Stimulated activated naive B cell treated with anti-CD40 and anti-IgM and Interleukin-4, amounts not matched to agents 10 μg/mL and 1 μg/mL and 100 μg/mL, for 72 hours (primary cell): ENCODE measurements at regions not wholly inside any gene's neighbourhood (a gene's known extent, or its start where the extent isn't known, plus 50 kb on each side); places are given as distances from the start of the nearest gene placed in this dataset.
"Not testable (repeated sequence)": the region's sequence is repeated elsewhere in the genome, so short reads cannot be mapped to it uniquely, and the experiment has no call there.

Experiments used
- ATAC-seq, 2 donors: fragments of 150-1000 bp; cut with Tn5 transposase; replicated peaks; 2 replicates each; pipeline ENCODE4 v1.10.0; 2021; ENCODE audit warnings: moderate library complexity in 1 of 2
- DNase-seq: peaks from one replicate; pipeline ENCODE4 v3.0.0; 2021
- H3K27ac Mint-ChIP-seq: one replicate; pipeline ENCODE4 v1.8.0; 2022; ENCODE audit warnings: mild to moderate bottlenecking, mixed read lengths
- H3K27me3 Mint-ChIP-seq, 2 donors: one replicate each; pipeline ENCODE4 v1.8.0; 2022; ENCODE audit warnings: mixed read lengths in 2 of 2
- H3K36me3 Mint-ChIP-seq, 2 donors: one replicate each; pipeline ENCODE4 v1.8.0; 2022; ENCODE audit warnings: mixed read lengths in 2 of 2, mild to moderate bottlenecking in 1 of 2
- H3K4me1 Mint-ChIP-seq, 2 donors: one replicate each; pipeline ENCODE4 v1.8.0; 2022; ENCODE audit warnings: mixed read lengths in 2 of 2, mild to moderate bottlenecking in 1 of 2
- H3K4me3 Mint-ChIP-seq, 2 donors: one replicate each; pipeline ENCODE4 v1.8.0; 2022; ENCODE audit warnings: mild to moderate bottlenecking in 2 of 2, mixed read lengths in 2 of 2, moderate library complexity in 1 of 2
- H3K9me3 Mint-ChIP-seq, 2 donors: one replicate each; pipeline ENCODE4 v1.8.0; 2022; ENCODE audit warnings: mixed read lengths in 2 of 2, mild to moderate bottlenecking in 1 of 2

- H3K9me3 Mint-ChIP-seq, result no peaks in the 10 kb centered on the region
- H3K27me3 Mint-ChIP-seq, result no peaks in the 10 kb centered on the region
- peak overlapping the region; percentile 65 for H3K27ac Mint-ChIP-seq
- peak; percentile 71 to 78 for ATAC-seq
- peaks cover 7 to 15% of the 10 kb centered on the region in 2 donors for H3K36me3 Mint-ChIP-seq
- H3K4me1 Mint-ChIP-seq, result peaks cover 23 to 31% of the 10 kb centered on the region in 2 donors
- peak overlapping the region; percentile 47 to 62 for H3K4me3 Mint-ChIP-seq
- no peak for DNase-seq
Observed at GRCh38 chr10:30542001-30542894, 87.3 kb downstream of the LYZL2 start.

GRCh38 chr10:30540276-30540675 is 89.3 kb downstream of the LYZL2 start:
- Mint-ChIP-seq H3K27me3 (no peaks in the 10 kb centered on the region), H3K36me3 (peaks cover 7 to 15% of the 10 kb centered on the region in 2 donors), H3K4me3 (peak overlapping the region in 1 of 2 donors; percentile 17), H3K9me3 (no peaks in the 10 kb centered on the region), H3K4me1 (peaks cover 22 to 33% of the 10 kb centered on the region in 2 donors), H3K27ac (no peak overlapping the region)
- no peak for DNase-seq
- ATAC-seq, result no peak

GRCh38 chr10:30538086-30538485 is 91.5 kb downstream of the LYZL2 start:
- H3K36me3 Mint-ChIP-seq, result peaks cover 12 to 21% of the 10 kb centered on the region in 2 donors
- H3K9me3 Mint-ChIP-seq, result no peaks in the 10 kb centered on the region
- H3K4me3 Mint-ChIP-seq, result no peak overlapping the region
- no peaks in the 10 kb centered on the region for H3K27me3 Mint-ChIP-seq
- no peak overlapping the region for H3K27ac Mint-ChIP-seq
- DNase-seq, result no peak
- H3K4me1 Mint-ChIP-seq, result peaks cover 20 to 32% of the 10 kb centered on the region in 2 donors
- no peak for ATAC-seq

- peaks cover 16 to 32% of the 10 kb centered on the region in 2 donors for H3K4me1 Mint-ChIP-seq
- H3K4me3 Mint-ChIP-seq, result no peak overlapping the region
- H3K9me3 Mint-ChIP-seq, result no peaks in the 10 kb centered on the region
- ATAC-seq (no peak), DNase-seq (no peak)
- no peaks in the 10 kb centered on the region for H3K27me3 Mint-ChIP-seq
- H3K27ac Mint-ChIP-seq, result no peak overlapping the region
- H3K36me3 Mint-ChIP-seq, result peaks cover 12 to 21% of the 10 kb centered on the region in 2 donors
Observed at GRCh38 chr10:30537586-30537985, 92.0 kb downstream of the LYZL2 start.

GRCh38 chr10:30537158-30537557 is 92.4 kb downstream of the LYZL2 start:
- Mint-ChIP-seq H3K36me3 (peaks cover 10 to 18% of the 10 kb centered on the region in 2 donors), H3K4me1 (peaks cover 13 to 32% of the 10 kb centered on the region in 2 donors)
- ATAC-seq, H3K27ac Mint-ChIP-seq, H3K9me3 Mint-ChIP-seq, DNase-seq, H3K27me3 Mint-ChIP-seq, H3K4me3 Mint-ChIP-seq: not testable (repeated sequence)

- Mint-ChIP-seq H3K4me3 (no peak overlapping the region), H3K4me1 (peaks cover 15 to 33% of the 10 kb centered on the region in 2 donors), H3K36me3 (peaks cover 7 to 14% of the 10 kb centered on the region in 2 donors), H3K27me3 (no peaks in the 10 kb centered on the region), H3K27ac (no peak overlapping the region), H3K9me3 (no peaks in the 10 kb centered on the region)
- no peak for ATAC-seq
- no peak for DNase-seq
Observed at GRCh38 chr10:30536578-30536977, 93.0 kb downstream of the LYZL2 start.

GRCh38 chr10:30535677-30536076 is 93.9 kb downstream of the LYZL2 start:
- H3K27me3 Mint-ChIP-seq, result no peaks in the 10 kb centered on the region
- no peak overlapping the region for H3K27ac Mint-ChIP-seq
- DNase-seq (no peak), ATAC-seq (no peak)
- no peak overlapping the region for H3K4me3 Mint-ChIP-seq
- peaks cover 7 to 14% of the 10 kb centered on the region in 2 donors for H3K36me3 Mint-ChIP-seq
- no peaks in the 10 kb centered on the region for H3K9me3 Mint-ChIP-seq
- H3K4me1 Mint-ChIP-seq, result peaks cover 15 to 38% of the 10 kb centered on the region in 2 donors

- Mint-ChIP-seq H3K27me3 (no peaks in the 10 kb centered on the region), H3K4me3 (no peak overlapping the region)
- ATAC-seq, result peak; percentile 47 to 52
Observed at GRCh38 chr10:30534465-30535144, 94.9 kb downstream of the LYZL2 start.

GRCh38 chr10:30531751-30532530 is 97.6 kb downstream of the LYZL2 start:
- Mint-ChIP-seq H3K27me3 (no peaks in the 10 kb centered on the region), H3K4me1 (peaks cover 32 to 73% of the 10 kb centered on the region in 2 donors), H3K27ac (peak overlapping the region; percentile 59), H3K9me3 (no peaks in the 10 kb centered on the region), H3K4me3 (peak overlapping the region in 1 of 2 donors; percentile 1), H3K36me3 (peaks cover 4 to 5% of the 10 kb centered on the region in 2 donors)
- ATAC-seq (peak; percentile 10 to 16), DNase-seq (no peak)

More at GRCh38 chr10:30534465-30535144, 94.9 kb downstream of the LYZL2 start:
- H3K36me3 Mint-ChIP-seq, result peaks cover 4 to 9% of the 10 kb centered on the region in 2 donors
- H3K9me3 Mint-ChIP-seq, result no peaks in the 10 kb centered on the region
- peak overlapping the region; percentile 47 for H3K27ac Mint-ChIP-seq
- DNase-seq, result peak; percentile 53
- peaks cover 17 to 48% of the 10 kb centered on the region in 2 donors for H3K4me1 Mint-ChIP-seq

- peak; percentile 90 to 92 for ATAC-seq
- H3K27me3 Mint-ChIP-seq, result no peaks in the 10 kb centered on the region
- peak overlapping the region; percentile 100 for H3K27ac Mint-ChIP-seq
- peak overlapping the region; percentile 85 to 87 for H3K4me3 Mint-ChIP-seq
- H3K9me3 Mint-ChIP-seq, result no peaks in the 10 kb centered on the region
- H3K36me3 Mint-ChIP-seq, result peaks cover 2% of the 10 kb centered on the region in 2 donors
- peak; percentile 92 for DNase-seq
- peaks cover 36 to 77% of the 10 kb centered on the region in 2 donors for H3K4me1 Mint-ChIP-seq
Observed at GRCh38 chr10:30529373-30529998, 95.5 kb downstream of the MAP3K8 start.

- Mint-ChIP-seq H3K27me3 (no peaks in the 10 kb centered on the region), H3K36me3 (no peaks in the 10 kb centered on the region), H3K4me1 (peaks cover 35 to 74% of the 10 kb centered on the region in 2 donors), H3K4me3 (peak overlapping the region in 1 of 2 donors; percentile 26), H3K9me3 (no peaks in the 10 kb centered on the region), H3K27ac (peak overlapping the region; percentile 42)
- no peak for ATAC-seq
- no peak for DNase-seq
Observed at GRCh38 chr10:30528429-30528786, 94.4 kb downstream of the MAP3K8 start.

GRCh38 chr10:30527623-30528428 is 93.8 kb downstream of the MAP3K8 start:
- Mint-ChIP-seq H3K27ac (peak overlapping the region; percentile 84), H3K4me3 (no peak overlapping the region), H3K4me1 (peaks cover 33 to 74% of the 10 kb centered on the region in 2 donors), H3K36me3 (no peaks in the 10 kb centered on the region), H3K27me3 (no peaks in the 10 kb centered on the region), H3K9me3 (no peaks in the 10 kb centered on the region)
- DNase-seq (no peak), ATAC-seq (no peak)

GRCh38 chr10:30522661-30523078 is 88.7 kb downstream of the MAP3K8 start:
- H3K36me3 Mint-ChIP-seq, result not testable (repeated sequence)

More at GRCh38 chr10:30522661-30523078, 88.7 kb downstream of the MAP3K8 start:
- ATAC-seq, DNase-seq, H3K4me3 Mint-ChIP-seq, H3K27me3 Mint-ChIP-seq, H3K9me3 Mint-ChIP-seq: not testable (repeated sequence)
- H3K27ac Mint-ChIP-seq, result peak overlapping the region; percentile 69
- H3K4me1 Mint-ChIP-seq, result peaks cover 16 to 34% of the 10 kb centered on the region in 2 donors
